ENCODE measurements at regions not wholly inside any gene's neighbourhood (a gene's known extent, or its start where the extent isn't known, plus 50 kb on each side); places are given as distances from the start of the nearest gene placed in this dataset.

- DNase-seq (ENCODE audit: low read depth): no peak
- H3K4me3 ChIP-seq (ENCODE audit: low read depth, low read length): no peak overlapping the region
- TF ChIP-seq, protein P1, sequence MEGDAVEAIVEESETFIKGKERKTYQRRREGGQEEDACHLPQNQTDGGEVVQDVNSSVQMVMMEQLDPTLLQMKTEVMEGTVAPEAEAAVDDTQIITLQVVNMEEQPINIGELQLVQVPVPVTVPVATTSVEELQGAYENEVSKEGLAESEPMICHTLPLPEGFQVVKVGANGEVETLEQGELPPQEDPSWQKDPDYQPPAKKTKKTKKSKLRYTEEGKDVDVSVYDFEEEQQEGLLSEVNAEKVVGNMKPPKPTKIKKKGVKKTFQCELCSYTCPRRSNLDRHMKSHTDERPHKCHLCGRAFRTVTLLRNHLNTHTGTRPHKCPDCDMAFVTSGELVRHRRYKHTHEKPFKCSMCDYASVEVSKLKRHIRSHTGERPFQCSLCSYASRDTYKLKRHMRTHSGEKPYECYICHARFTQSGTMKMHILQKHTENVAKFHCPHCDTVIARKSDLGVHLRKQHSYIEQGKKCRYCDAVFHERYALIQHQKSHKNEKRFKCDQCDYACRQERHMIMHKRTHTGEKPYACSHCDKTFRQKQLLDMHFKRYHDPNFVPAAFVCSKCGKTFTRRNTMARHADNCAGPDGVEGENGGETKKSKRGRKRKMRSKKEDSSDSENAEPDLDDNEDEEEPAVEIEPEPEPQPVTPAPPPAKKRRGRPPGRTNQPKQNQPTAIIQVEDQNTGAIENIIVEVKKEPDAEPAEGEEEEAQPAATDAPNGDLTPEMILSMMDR (IDR thresholded peaks at IDR 0.05; ENCODE audit: insufficient read depth, low read depth, low read length): no peak
These were observed 138.2 kb upstream of the SPAG17 start for GRCh38 chr1:118323246-118323645.

DNA sequence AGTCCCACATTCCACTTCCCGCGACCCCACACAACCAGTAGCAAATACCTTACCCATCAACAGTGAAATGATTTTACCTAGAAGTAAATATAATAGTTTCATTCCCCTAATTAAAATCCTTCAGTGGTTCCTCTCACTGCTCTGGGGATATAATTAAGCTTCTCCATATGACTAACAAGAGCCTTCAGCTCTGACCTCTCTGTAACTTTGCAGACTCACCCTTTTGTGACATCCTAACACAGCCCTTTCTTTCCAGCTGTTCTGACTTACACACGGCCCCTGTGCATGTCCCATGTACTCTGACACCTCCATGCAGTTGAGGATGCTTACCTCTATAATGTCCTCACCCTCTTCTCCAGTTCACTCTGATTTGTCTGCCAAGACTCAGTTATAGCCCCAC is 137.3 kb upstream of the SPAG17 start:
- TF ChIP-seq, protein P1 (IDR thresholded peaks at IDR 0.05; ENCODE audit: insufficient read depth, low read depth, low read length): no peak
- DNase-seq (ENCODE audit: low read depth): no peak
- no peak overlapping the region for H3K4me3 ChIP-seq (ENCODE audit: low read depth, low read length)

GRCh38 chr1:118321840-118322239 is 136.8 kb upstream of the SPAG17 start:
- no peak for DNase-seq (ENCODE audit: low read depth)
- TF ChIP-seq, protein P1 (IDR thresholded peaks at IDR 0.05; ENCODE audit: insufficient read depth, low read depth, low read length): no peak
- H3K4me3 ChIP-seq (ENCODE audit: low read depth, low read length): no peak overlapping the region

GRCh38 chr1:118317842-118318614 is 133.0 kb upstream of the SPAG17 start:
- DNase-seq (ENCODE audit: low read depth): no peak
- no peak overlapping the region for H3K4me3 ChIP-seq (ENCODE audit: low read depth, low read length)
- TF ChIP-seq, protein P1 (IDR thresholded peaks at IDR 0.05; ENCODE audit: insufficient read depth, low read depth, low read length): no peak

GRCh38 chr1:118306851-118307250 is 121.8 kb upstream of the SPAG17 start:
- no peak overlapping the region for H3K4me3 ChIP-seq (ENCODE audit: low read depth, low read length)
- TF ChIP-seq, protein P1 (IDR thresholded peaks at IDR 0.05; ENCODE audit: insufficient read depth, low read depth, low read length): no peak
- DNase-seq (ENCODE audit: low read depth): no peak

DNA sequence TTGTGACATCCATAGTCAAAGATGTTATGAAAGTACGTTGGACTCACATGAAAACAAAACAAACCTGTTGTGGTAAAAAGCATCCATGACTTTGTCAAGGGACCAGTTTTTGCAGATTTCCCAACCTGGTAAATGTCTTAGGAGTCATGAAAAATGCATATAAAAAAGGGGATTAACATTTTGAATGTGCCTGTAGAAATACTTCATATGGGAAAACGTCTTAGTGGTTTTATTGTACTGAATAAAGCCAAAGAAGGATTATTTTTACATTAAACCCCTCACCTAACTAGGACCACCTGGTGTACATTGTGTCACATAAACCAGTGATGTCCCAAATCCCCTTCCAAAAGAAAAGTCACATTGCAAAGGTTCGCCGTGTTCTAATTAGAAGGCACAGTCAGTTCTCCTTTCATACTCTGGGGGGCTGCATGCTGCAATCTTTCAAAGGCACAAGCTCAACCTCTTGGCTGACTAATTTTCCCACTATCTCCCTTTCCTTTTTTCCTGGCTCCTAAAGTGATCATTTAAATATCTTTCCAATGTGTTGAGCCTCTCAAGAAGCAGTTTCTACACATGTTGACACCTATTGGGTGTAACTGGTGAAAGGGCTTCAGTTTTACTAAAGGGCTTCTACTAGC is 119.8 kb upstream of the SPAG17 start:
- TF ChIP-seq, protein P1 (IDR thresholded peaks at IDR 0.05; ENCODE audit: insufficient read depth, low read depth, low read length): peak; percentile 13
- no peak for DNase-seq (ENCODE audit: low read depth)
- no peak overlapping the region for H3K4me3 ChIP-seq (ENCODE audit: low read depth, low read length)

Measured in fibroblast of villous mesenchyme (primary cell).